ENCODE measurements at regions not wholly inside any gene's neighbourhood (a gene's known extent, or its start where the extent isn't known, plus 50 kb on each side); places are given as distances from the start of the nearest gene placed in this dataset.

DNA sequence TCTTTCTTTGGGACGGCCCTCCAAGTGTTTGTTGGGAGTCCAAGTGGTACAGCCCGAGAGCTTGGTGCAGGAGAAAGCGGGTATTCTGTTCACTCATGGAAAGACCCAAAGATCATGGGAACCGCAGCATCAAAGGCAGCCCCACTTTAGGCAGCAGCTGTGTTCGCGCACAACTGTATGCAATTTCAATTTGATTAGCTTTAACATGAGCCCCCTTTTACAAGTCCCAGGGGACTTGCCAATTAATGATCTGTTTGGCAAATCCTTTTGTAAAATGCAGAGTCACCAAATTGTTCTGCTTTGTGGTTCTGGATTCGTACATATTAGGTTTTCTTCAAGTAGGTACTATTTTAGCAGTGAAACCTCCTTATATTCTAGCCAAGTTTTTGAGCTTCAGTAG lies 217.7 kb downstream of the AACS start:
- H2AK5ac ChIP-seq (ENCODE audit: low read depth, low read length) = no peak overlapping the region
- no peak overlapping the region for H4K91ac ChIP-seq (replicated peaks; ENCODE audit: insufficient read length, low read length)
- peaks cover 4% of the 10 kb centered on the region in 2 experiments for H4K20me1 ChIP-seq (replicated peaks in 1 of 2; ENCODE audit: control insufficient read depth in 1 of 2, insufficient read depth in 2 of 2, low read length in 2 of 2)
- CTCF ChIA-PET (ENCODE audit: partially characterized antibody) = interaction anchor here (1.2 to 4.0 kb wide), 4 partner anchors 9 to 99 kb away, joined by 3 to 20 read pairs (median 4); no protein-coding TSS in a partner anchor
- peaks cover 0 to 32% of the 10 kb centered on the region in 2 experiments; a peak in 2 of 4 replicates for H3K79me2 ChIP-seq (ENCODE audit: control insufficient read depth in 1 of 2, insufficient read depth in 2 of 2, low read length in 2 of 2)
- no peaks in the 10 kb centered on the region for H3K9me3 ChIP-seq (ENCODE audit: insufficient read depth in 2 of 2, low read depth in 1 of 2, low read length in 1 of 2)
- H2AFZ ChIP-seq (ENCODE audit: low read length) = no peak overlapping the region
- no peak overlapping the region for H3K56ac ChIP-seq (replicated peaks; ENCODE audit: insufficient read length, low read depth, low read length)
- H3K9ac ChIP-seq (replicated peaks in 1 of 4; ENCODE audit: extremely low read depth in 1 of 4, low read depth in 3 of 4, low read length in 3 of 4) = no peak overlapping the region
- H3K27ac ChIP-seq (ENCODE audit: low read depth, low read length) = no peak overlapping the region
- no peak overlapping the region for H3K23ac ChIP-seq (ENCODE audit: insufficient read length)
- H3K23me2 ChIP-seq (ENCODE audit: low read depth, low read length) = peaks cover 5% of the 10 kb centered on the region; the same call in 1 of the 2 replicates
- no peak overlapping the region for H2BK15ac ChIP-seq (ENCODE audit: low read length)
- H3K36me3 ChIP-seq (ENCODE audit: control insufficient read depth in 2 of 4, insufficient read depth in 4 of 4, low read length in 3 of 4) = no peaks in the 10 kb centered on the region
- H3K27me3 ChIP-seq (replicated peaks in 1 of 4; ENCODE audit: control insufficient read depth in 3 of 4, extremely low read depth in 1 of 4, insufficient read depth in 3 of 4, low read length in 3 of 4) = no peaks in the 10 kb centered on the region
- H3K79me1 ChIP-seq (ENCODE audit: low read depth, low read length) = 0 out of 2 replicates have a peak, but pooled peaks cover 7% of the 10 kb centered on the region
- H4K5ac ChIP-seq (ENCODE audit: insufficient read length, low read depth, low read length) = no peak overlapping the region
- H3K4me3 ChIP-seq (ENCODE audit: extremely low read depth in 1 of 4, insufficient read depth in 2 of 4, low read depth in 3 of 4, low read length in 4 of 4) = no peak overlapping the region
- H2BK120ac ChIP-seq (replicated peaks; ENCODE audit: low read depth, low read length) = no peak overlapping the region
- POLR2A ChIA-PET (ENCODE audit: partially characterized antibody) = interaction anchor here (0.8 to 1.3 kb wide), 4 partner anchors 8 to 95 kb away, joined by 3 to 4 read pairs (median 3); no protein-coding TSS in a partner anchor
- H2BK20ac ChIP-seq (ENCODE audit: low read length) = no peak overlapping the region
- H3K18ac ChIP-seq (ENCODE audit: extremely low read depth, low read length) = no peak overlapping the region
- FAIRE-seq (no peak), DNase-seq (ENCODE audit: low read depth in 1 of 2, low spot score in 2 of 2) (no peak)
- WGBS, 2 experiments (ENCODE audit: extremely low coverage in 1 of 2, insufficient coverage in 1 of 2, insufficient read length in 1 of 2, insufficient replicate concordance in 2 of 2, low coverage in 1 of 2, low lambda C conversion rate in 2 of 2, missing lambda C conversion rate in 1 of 2) = 92% methylated on average over 7 of the region's 7 CpGs; no CpG with 5 or more reads in 1 of the 2 experiments
- peaks cover 6 to 16% (median 12%) of the 10 kb centered on the region in 4 experiments for H3K4me1 ChIP-seq (replicated peaks in 1 of 4; ENCODE audit: control insufficient read depth in 3 of 4, insufficient read depth in 4 of 4, low read length in 3 of 4)
- H3K4ac ChIP-seq (replicated peaks; ENCODE audit: insufficient read length, low read depth, low read length) = no peak overlapping the region
- H3K14ac ChIP-seq (ENCODE audit: insufficient read length) = no peak overlapping the region
- H2BK12ac ChIP-seq (ENCODE audit: low read depth, low read length) = no peak overlapping the region
- H2BK5ac ChIP-seq (ENCODE audit: low read depth, low read length) = no peak overlapping the region
- H4K8ac ChIP-seq (ENCODE audit: extremely low read depth, insufficient read depth, low read length) = no peak overlapping the region; the same call in 1 of the 2 replicates
- no peak for TF ChIP-seq SP1 (IDR thresholded peaks at IDR 0.05; ENCODE audit: low read depth, low read length)
- no peak for TF ChIP-seq ZNF274 (IDR thresholded peaks at IDR 0.05; ENCODE audit: borderline replicate concordance, extremely low read depth, low read length)
- TF ChIP-seq, protein P1, sequence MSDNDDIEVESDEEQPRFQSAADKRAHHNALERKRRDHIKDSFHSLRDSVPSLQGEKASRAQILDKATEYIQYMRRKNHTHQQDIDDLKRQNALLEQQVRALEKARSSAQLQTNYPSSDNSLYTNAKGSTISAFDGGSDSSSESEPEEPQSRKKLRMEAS (IDR thresholded peaks at IDR 0.05) = no peak
- TF ChIP-seq POLR2A (IDR thresholded peaks at IDR 0.05; ENCODE audit: control extremely low read depth in 1 of 2, low read depth in 2 of 2, low read length in 2 of 2) = no peak
- no peak for TF ChIP-seq CEBPB (IDR thresholded peaks at IDR 0.05; ENCODE audit: low read depth, low read length)
- TF ChIP-seq SIN3A (conservative IDR thresholded peaks at IDR 0.05 in 1 of 2, IDR thresholded peaks at IDR 0.05 in 1 of 2; ENCODE audit: low read depth in 1 of 2, low read length in 2 of 2) = no peak
- TF ChIP-seq TBP (IDR thresholded peaks at IDR 0.05; ENCODE audit: low read depth, low read length) = no peak
- TF ChIP-seq GABPA (IDR thresholded peaks at IDR 0.05; ENCODE audit: borderline replicate concordance, insufficient read depth, low read length) = no peak
- TF ChIP-seq BRCA1 (IDR thresholded peaks at IDR 0.05; ENCODE audit: low read depth, low read length) = no peak
- no peak overlapping the region for H3K4me2 ChIP-seq (ENCODE audit: insufficient read depth in 1 of 2, low read depth in 2 of 2, low read length in 2 of 2)
